ENCODE measurements at regions not wholly inside any gene's neighbourhood (a gene's known extent, or its start where the extent isn't known, plus 50 kb on each side); places are given as distances from the start of the nearest gene placed in this dataset.

GRCh38 chr17:77872714-77873499, 85.6 kb upstream of the TNRC6C start:
- Mint-ChIP-seq H3K4me3 (peak overlapping the region; percentile 24), H3K36me3 (peaks cover 13% of the 10 kb centered on the region), H3K27ac (peak overlapping the region in 1 of 2 donors; percentile 1), H3K4me1 (ENCODE audit: low read depth in 2 of 2) (peaks cover 42 to 58% of the 10 kb centered on the region in 2 donors), H3K9me3 (peaks cover 13% of the 10 kb centered on the region), H3K27me3 (peaks cover 0 to 12% of the 10 kb centered on the region in 2 donors)
- DNase-seq (ENCODE audit: low spot score) (peak; percentile 50), ATAC-seq (no peak)

DNA sequence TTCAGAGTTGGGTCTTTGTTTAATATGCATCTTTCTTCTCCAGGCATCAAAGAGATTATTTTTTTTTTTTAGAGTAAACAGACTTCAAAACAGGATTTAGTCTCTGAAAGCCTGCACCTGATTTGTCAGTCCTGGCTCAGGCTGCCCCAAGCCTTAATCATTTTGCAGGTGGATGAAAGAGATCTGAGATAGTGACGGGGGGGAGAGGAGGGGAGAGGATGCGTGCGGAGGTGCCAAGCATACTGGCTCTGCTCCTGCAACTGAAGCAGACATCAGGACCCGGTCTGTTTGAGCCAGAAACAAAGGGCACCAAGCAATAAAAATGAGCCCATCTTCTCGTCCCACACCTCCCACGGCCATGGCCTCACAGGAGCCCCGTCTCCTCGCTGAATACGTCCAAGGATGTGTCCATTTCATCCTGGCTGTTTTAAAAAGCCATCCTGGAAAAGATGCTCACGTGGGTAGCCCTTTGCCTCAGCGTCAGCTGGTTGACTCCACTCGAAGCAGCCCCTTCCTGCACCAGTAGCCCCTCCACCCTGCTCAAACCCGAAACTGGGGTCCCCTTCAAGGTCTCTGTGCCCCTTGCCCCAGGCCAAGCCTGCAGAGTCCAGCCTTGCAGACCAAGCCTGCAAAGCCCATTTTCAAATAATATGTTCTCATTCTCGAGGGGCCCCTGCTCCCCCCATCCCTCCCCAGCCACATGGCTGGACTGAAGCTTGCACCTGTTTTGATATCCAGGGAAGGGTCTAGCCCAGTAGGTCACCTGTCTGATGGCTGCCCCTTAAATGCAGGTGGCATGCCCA, 84.8 kb upstream of the TNRC6C start:
- Mint-ChIP-seq H3K9me3 (peaks cover 13% of the 10 kb centered on the region), H3K4me1 (ENCODE audit: low read depth in 2 of 2) (peaks cover 42 to 56% of the 10 kb centered on the region in 2 donors), H3K36me3 (peaks cover 13% of the 10 kb centered on the region), H3K27ac (peak overlapping the region in 1 of 2 donors; percentile 1), H3K4me3 (peak overlapping the region; percentile 24), H3K27me3 (peaks cover 0 to 12% of the 10 kb centered on the region in 2 donors)
- peak; percentile 51 for DNase-seq (ENCODE audit: low spot score)
- no peak for ATAC-seq

DNA sequence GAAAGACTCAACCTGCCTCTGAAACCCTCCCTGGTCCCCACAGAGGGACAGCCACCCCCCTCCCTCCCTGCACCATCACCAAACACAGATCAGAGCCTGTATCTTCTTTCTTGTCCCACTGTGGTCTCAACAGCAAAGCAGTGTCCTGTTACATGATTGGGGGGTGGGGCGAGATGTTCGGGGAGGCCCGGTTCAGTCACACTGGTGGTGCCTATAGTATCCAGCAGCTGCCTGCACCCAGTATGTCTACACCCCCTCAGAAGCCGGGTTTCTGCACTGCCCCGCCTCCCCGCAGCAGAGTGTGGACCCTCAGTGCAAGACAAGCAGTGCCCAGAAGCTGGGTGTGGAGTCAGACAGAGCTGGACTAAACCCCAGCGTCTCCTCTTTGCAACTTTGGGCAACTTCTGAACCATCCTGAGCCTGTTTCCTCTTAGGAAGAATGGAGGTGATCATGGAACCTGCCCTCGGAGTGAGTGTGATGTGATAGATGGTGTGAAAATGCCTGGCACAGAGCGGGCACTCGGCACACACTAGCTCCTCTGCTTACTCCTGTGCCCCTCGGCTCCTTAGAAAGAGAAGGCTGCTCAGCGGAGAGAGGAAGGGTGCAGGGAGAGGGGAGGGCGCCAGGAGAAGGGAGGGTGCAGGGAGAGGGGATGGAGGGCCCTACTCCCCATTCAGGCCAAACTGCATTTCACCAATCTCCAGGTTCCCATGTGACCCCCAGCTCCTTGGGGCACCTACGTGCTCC, 84.0 kb upstream of the TNRC6C start:
- peaks cover 13% of the 10 kb centered on the region for H3K9me3 Mint-ChIP-seq
- no peak overlapping the region for H3K4me3 Mint-ChIP-seq
- peak; percentile 35 for DNase-seq (ENCODE audit: low spot score)
- H3K27ac Mint-ChIP-seq: no peak overlapping the region
- peaks cover 13% of the 10 kb centered on the region for H3K36me3 Mint-ChIP-seq
- peaks cover 0 to 7% of the 10 kb centered on the region in 2 donors for H3K27me3 Mint-ChIP-seq
- peaks cover 41 to 55% of the 10 kb centered on the region in 2 donors for H3K4me1 Mint-ChIP-seq (ENCODE audit: low read depth in 2 of 2)
- no peak for ATAC-seq

DNA sequence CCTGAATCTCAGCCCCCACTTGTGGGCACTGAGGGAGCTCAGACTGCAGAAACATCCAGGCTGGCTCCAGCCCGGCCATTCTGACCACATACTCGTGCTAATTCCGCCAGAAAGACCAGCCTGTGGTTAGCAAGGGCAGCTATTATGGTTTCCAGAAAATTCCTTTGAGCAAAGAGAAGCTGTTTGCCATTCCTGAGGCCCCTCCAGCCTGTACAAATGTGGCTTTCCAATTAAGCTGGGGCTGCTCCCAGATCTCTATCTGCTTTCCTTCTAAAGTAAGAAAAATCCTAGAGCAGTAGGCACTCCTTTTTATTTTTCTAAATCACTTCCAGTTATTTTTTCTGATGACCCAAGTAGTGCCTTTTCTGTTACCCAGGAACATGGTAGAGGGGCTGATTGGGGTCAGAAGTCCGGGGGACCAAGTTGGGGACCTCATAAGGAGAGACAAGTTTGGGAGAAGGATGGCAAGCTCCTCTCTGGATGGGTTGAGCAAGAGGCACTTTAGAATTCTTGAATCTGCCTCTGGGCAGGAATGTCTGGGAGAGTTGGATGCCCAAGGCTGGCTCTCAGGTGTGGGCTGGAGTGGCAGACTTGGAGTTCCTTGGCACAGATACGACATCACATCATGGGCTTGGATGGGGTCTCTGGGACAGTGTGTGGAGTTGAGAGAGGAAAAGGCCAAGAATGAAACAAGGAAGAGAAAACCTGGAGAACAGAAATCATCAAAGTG, 83.3 kb upstream of the TNRC6C start:
- Mint-ChIP-seq H3K9me3 (peaks cover 13% of the 10 kb centered on the region), H3K27me3 (peaks cover 0 to 6% of the 10 kb centered on the region in 2 donors)

GRCh38 chr17:77875881-77876509, 82.5 kb upstream of the TNRC6C start:
- Mint-ChIP-seq H3K4me1 (ENCODE audit: low read depth in 2 of 2) (peaks cover 38 to 59% of the 10 kb centered on the region in 2 donors), H3K27ac (peak overlapping the region; percentile 16 to 31), H3K4me3 (no peak overlapping the region), H3K9me3 (peaks cover 13% of the 10 kb centered on the region), H3K36me3 (peaks cover 13% of the 10 kb centered on the region), H3K27me3 (peaks cover 0 to 6% of the 10 kb centered on the region in 2 donors)
- ATAC-seq (peak; percentile 63 to 83), DNase-seq (ENCODE audit: low spot score) (no peak)

More for the DNA sequence above, 83.3 kb upstream of the TNRC6C start:
- H3K36me3 Mint-ChIP-seq: peaks cover 13% of the 10 kb centered on the region
- no peak overlapping the region for H3K4me3 Mint-ChIP-seq
- H3K27ac Mint-ChIP-seq: peak overlapping the region; percentile 16 to 31
- peaks cover 37 to 54% of the 10 kb centered on the region in 2 donors for H3K4me1 Mint-ChIP-seq (ENCODE audit: low read depth in 2 of 2)
- DNase-seq (ENCODE audit: low spot score): no peak
- no peak for ATAC-seq

GRCh38 chr17:77877036-77877435, 81.5 kb upstream of the TNRC6C start:
- Mint-ChIP-seq H3K4me3 (no peak overlapping the region), H3K4me1 (ENCODE audit: low read depth in 2 of 2) (peaks cover 43 to 62% of the 10 kb centered on the region in 2 donors), H3K36me3 (peaks cover 13% of the 10 kb centered on the region), H3K27ac (no peak overlapping the region), H3K9me3 (peaks cover 13% of the 10 kb centered on the region), H3K27me3 (peaks cover 0 to 6% of the 10 kb centered on the region in 2 donors)
- ATAC-seq (no peak), DNase-seq (ENCODE audit: low spot score) (no peak)

DNA sequence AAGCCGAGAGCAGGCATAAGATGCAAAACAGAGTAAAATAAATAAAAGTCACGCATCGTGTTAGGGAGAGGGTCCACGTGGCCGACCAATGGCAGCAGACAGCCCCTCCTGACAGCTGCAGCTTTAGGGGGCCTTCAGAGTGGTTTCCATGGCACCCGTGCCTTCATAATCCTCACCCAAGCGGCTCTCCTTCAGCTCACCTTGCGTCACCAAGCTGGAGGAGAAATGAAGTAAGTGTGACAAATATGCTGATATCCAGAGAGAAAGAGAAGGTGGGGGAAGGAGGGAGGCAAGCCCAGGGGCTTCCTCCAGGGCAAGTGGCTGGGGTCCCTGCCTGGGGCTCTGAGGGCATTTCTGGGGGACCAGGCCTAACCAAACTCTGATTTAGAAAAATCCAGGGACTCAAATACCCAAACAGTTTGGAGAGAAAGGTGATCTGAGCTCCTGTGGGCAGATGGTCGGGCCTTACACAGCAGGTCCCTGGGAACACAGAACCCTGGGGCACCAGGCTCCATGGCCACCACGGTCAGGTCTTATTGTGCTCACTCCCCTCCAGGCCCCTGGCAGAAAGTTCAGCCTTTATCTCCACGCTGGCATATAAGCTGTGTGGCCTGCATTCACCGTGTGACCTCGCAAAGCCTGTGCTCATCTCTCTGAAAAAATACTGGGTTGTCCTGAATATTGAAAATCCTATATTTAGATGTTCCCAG, 80.7 kb upstream of the TNRC6C start:
- ATAC-seq (no peak), DNase-seq (ENCODE audit: low spot score) (no peak)
- H3K9me3 Mint-ChIP-seq: peaks cover 13% of the 10 kb centered on the region
- H3K4me1 Mint-ChIP-seq (ENCODE audit: low read depth in 2 of 2): peaks cover 43 to 63% of the 10 kb centered on the region in 2 donors
- H3K27ac Mint-ChIP-seq: no peak overlapping the region
- no peak overlapping the region for H3K4me3 Mint-ChIP-seq
- peaks cover 13% of the 10 kb centered on the region for H3K36me3 Mint-ChIP-seq
- peaks cover 0 to 5% of the 10 kb centered on the region in 2 donors for H3K27me3 Mint-ChIP-seq

DNA sequence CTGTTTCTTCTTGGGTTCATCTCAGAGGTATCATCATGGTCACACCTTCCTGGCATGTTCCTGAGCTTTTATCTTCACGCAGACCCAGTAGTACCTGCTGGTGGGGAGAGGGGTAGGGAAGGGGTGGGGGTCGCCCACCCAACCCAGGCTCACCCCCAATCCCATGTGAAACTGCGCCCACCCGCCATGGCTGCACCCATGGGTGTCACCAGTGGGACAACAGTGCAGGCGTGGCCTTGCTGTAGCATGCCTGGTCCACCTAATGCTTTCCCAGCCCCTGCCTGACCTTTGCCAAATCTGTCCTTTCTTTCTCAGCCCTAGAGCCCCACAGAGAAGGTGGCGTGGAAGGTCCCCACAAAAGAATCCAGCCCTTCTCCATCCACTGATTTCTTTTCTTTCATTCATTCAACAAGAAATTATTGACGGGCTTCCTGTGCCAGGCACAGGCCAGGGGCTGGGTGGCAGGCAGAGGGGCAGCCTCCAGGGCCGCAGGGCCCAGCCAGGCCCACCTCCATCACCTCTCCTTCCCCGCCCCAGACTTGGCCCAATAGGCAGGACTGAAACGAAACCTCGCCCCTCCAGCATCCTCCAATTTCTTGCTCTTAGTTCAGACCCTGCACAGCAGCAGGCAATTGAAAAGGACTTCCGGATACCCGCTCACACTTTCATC, 79.1 kb upstream of the TNRC6C start:
- Mint-ChIP-seq H3K27me3 (peaks cover 0 to 3% of the 10 kb centered on the region in 2 donors), H3K4me3 (no peak overlapping the region), H3K27ac (no peak overlapping the region), H3K9me3 (peaks cover 11% of the 10 kb centered on the region), H3K4me1 (ENCODE audit: low read depth in 2 of 2) (peaks cover 49 to 65% of the 10 kb centered on the region in 2 donors), H3K36me3 (peaks cover 13% of the 10 kb centered on the region)
- ATAC-seq (no peak), DNase-seq (ENCODE audit: low spot score) (no peak)

GRCh38 chr17:77879896-77880280, 78.6 kb upstream of the TNRC6C start:
- Mint-ChIP-seq H3K27ac (no peak overlapping the region), H3K9me3 (peaks cover 11% of the 10 kb centered on the region), H3K27me3 (peaks cover 0 to 3% of the 10 kb centered on the region in 2 donors), H3K36me3 (peaks cover 13% of the 10 kb centered on the region), H3K4me1 (ENCODE audit: low read depth in 2 of 2) (peaks cover 50 to 69% of the 10 kb centered on the region in 2 donors), H3K4me3 (no peak overlapping the region)
- DNase-seq (ENCODE audit: low spot score): no peak
- ATAC-seq: no peak

DNA sequence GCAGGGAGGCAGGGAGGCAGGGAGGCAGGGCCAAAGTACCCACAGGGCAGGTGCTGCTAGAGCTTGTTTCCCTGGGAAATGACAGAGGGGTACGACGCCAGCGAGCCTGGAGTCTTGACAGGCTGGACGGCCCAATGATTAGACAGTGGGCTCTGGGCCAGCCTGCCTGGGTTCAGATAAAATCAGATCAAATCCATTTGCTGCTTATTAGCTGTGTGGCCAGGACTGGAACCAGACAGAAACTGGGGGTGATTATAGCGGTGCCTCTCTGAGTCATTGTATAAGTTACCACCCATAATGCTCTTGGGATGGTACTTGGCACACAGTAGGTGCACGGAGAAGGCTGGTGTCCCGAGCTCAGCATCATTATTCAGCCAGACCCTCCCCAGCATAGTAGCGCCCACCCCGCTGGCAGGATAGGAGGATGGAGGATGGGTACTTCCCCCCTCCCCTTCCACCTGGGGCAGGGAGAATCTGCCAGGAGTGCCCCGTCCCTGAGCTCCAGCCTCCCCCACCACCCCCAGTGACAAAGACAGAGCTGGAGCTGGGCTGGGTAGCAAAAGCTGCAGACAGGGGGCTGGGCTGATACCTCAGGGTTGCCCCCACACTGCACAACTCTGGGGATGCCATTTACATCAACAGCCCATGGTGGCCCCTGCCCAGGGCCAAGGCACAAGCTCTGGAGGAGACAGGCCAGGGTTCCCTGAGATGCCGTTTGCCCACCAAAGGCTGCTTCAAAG, 77.6 kb upstream of the TNRC6C start:
- H3K27me3 Mint-ChIP-seq: peaks cover 0 to 3% of the 10 kb centered on the region in 2 donors
- DNase-seq (ENCODE audit: low spot score): no peak
- H3K27ac Mint-ChIP-seq: peak overlapping the region; percentile 81 to 92
- H3K4me3 Mint-ChIP-seq: peak overlapping the region; percentile 85
- ATAC-seq: no peak
- H3K9me3 Mint-ChIP-seq: peaks cover 4% of the 10 kb centered on the region
- peaks cover 43 to 69% of the 10 kb centered on the region in 2 donors for H3K4me1 Mint-ChIP-seq (ENCODE audit: low read depth in 2 of 2)
- peaks cover 6% of the 10 kb centered on the region for H3K36me3 Mint-ChIP-seq

DNA sequence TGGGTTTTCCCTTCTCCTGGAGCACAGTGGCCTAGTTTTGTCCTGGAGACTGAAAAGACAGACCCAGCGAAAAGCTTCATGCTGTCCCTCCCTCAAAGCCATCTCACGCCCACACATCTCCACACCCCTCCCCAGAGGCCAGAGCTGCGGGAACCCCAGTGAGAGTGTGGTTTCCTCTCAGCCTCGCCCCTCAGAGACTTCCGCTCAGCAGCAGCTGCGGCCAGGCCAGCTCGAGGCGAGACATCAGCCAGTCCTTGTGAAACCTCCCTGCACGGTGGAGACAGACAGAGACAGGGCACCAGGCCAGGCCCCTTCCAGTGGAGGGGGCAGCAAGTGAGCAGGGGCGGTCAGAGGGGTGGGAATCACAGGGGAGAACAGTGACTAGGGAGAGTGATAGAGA, 77.0 kb upstream of the TNRC6C start:
- peak; percentile 92 to 93 for ATAC-seq
- peak; percentile 97 for DNase-seq (ENCODE audit: low spot score)
- Mint-ChIP-seq H3K9me3 (no peaks in the 10 kb centered on the region), H3K36me3 (no peaks in the 10 kb centered on the region), H3K27ac (peak overlapping the region; percentile 81 to 92), H3K27me3 (peaks cover 0 to 5% of the 10 kb centered on the region in 2 donors), H3K4me3 (peak overlapping the region; percentile 85), H3K4me1 (ENCODE audit: low read depth in 2 of 2) (peaks cover 46 to 69% of the 10 kb centered on the region in 2 donors)
